Hypothalamus (tissue), 51 donors: ENCODE measurements at regions not wholly inside any gene's neighbourhood (a gene's known extent, or its start where the extent isn't known, plus 50 kb on each side); places are given as distances from the start of the nearest gene placed in this dataset.

Experiments
- DNase-seq, 51 donors: peaks; one replicate each; lab custom pipeline; 2025; lab: John Stamatoyannopoulos, UW

- no peak for DNase-seq
Observed at GRCh38 chrX:88526385-88526784, 220.6 kb upstream of the CPXCR1 start.

- no peak for DNase-seq
Observed at GRCh38 chrX:88558421-88558820, 188.6 kb upstream of the CPXCR1 start.

- no peak for DNase-seq
Observed at GRCh38 chrX:88560673-88561330, 186.2 kb upstream of the CPXCR1 start.

- DNase-seq: no peak
Observed at GRCh38 chrX:88584283-88584682, 162.7 kb upstream of the CPXCR1 start.

GRCh38 chrX:88586317-88586716 is 160.7 kb upstream of the CPXCR1 start:
- no peak for DNase-seq

- no peak for DNase-seq
Observed at GRCh38 chrX:88603237-88603636, 143.8 kb upstream of the CPXCR1 start.

- no peak for DNase-seq
Observed at GRCh38 chrX:88604433-88605221, 142.4 kb upstream of the CPXCR1 start.

GRCh38 chrX:88605222-88605583 is 141.8 kb upstream of the CPXCR1 start:
- no peak for DNase-seq

- peak in 2 of 51 donors; percentile 4 to 36 for DNase-seq
Observed at GRCh38 chrX:88612870-88613329, 134.1 kb upstream of the CPXCR1 start.

GRCh38 chrX:88613338-88613737 is 133.7 kb upstream of the CPXCR1 start:
- DNase-seq: peak in 5 of 51 donors; percentile 0 to 36 (median 3)

GRCh38 chrX:88621278-88621677 is 125.7 kb upstream of the CPXCR1 start:
- no peak for DNase-seq

GRCh38 chrX:88655460-88655859 is 91.6 kb upstream of the CPXCR1 start:
- no peak for DNase-seq

GRCh38 chrX:88660836-88661235 is 86.2 kb upstream of the CPXCR1 start:
- DNase-seq: no peak

- DNase-seq: no peak
Observed at GRCh38 chrX:88672261-88672660, 74.8 kb upstream of the CPXCR1 start.
